ENCODE measurements at regions not wholly inside any gene's neighbourhood (a gene's known extent, or its start where the extent isn't known, plus 50 kb on each side); places are given as distances from the start of the nearest gene placed in this dataset.
A peak's percentile ranks its signal among the peaks of the same experiment; 100 is the strongest.
"Not testable (repeated sequence)": the region's sequence is repeated elsewhere in the genome, so short reads cannot be mapped to it uniquely, and the experiment has no call there.

GRCh38 chr21:16422702-16423101 is 692.9 kb downstream of the USP25 start:
- DNase-seq (ENCODE audit: low read depth, low spot score), result no peak
- in situ Hi-C loops (cut with HindIII; ENCODE audit: low pct_unique_long_range_greater_than_20kb, low sequenced_read_pairs), result no loop called here

- in situ Hi-C loops (cut with HindIII; ENCODE audit: low pct_unique_long_range_greater_than_20kb, low sequenced_read_pairs), result no loop called here
- no peak for DNase-seq (ENCODE audit: low read depth, low spot score)
Measured at GRCh38 chr21:16423921-16424320, 694.1 kb downstream of the USP25 start.

GRCh38 chr21:16424331-16424751 is 694.6 kb downstream of the USP25 start:
- DNase-seq (ENCODE audit: low read depth, low spot score), result peak; percentile 6
- in situ Hi-C loops (cut with HindIII; ENCODE audit: low pct_unique_long_range_greater_than_20kb, low sequenced_read_pairs), result no loop called here

- in situ Hi-C loops (cut with HindIII; ENCODE audit: low pct_unique_long_range_greater_than_20kb, low sequenced_read_pairs), result no loop called here
Measured at GRCh38 chr21:16425376-16425775, 695.6 kb downstream of the USP25 start.

GRCh38 chr21:16426936-16427335 is 697.2 kb downstream of the USP25 start:
- DNase-seq (ENCODE audit: low read depth, low spot score), result no peak
- in situ Hi-C loops (cut with HindIII; ENCODE audit: low pct_unique_long_range_greater_than_20kb, low sequenced_read_pairs), result no loop called here

More at GRCh38 chr21:16425376-16425775, 695.6 kb downstream of the USP25 start:
- no peak for DNase-seq (ENCODE audit: low read depth, low spot score)

- in situ Hi-C loops (cut with HindIII; ENCODE audit: low pct_unique_long_range_greater_than_20kb, low sequenced_read_pairs), result no loop called here
- no peak for DNase-seq (ENCODE audit: low read depth, low spot score)
Measured at GRCh38 chr21:16427587-16428087, 697.9 kb downstream of the USP25 start.

- in situ Hi-C loops (cut with HindIII; ENCODE audit: low pct_unique_long_range_greater_than_20kb, low sequenced_read_pairs), result no loop called here
Measured at GRCh38 chr21:16437586-16437985, 707.8 kb downstream of the USP25 start.

GRCh38 chr21:16438761-16439160 is 709.0 kb downstream of the USP25 start:
- in situ Hi-C loops (cut with HindIII; ENCODE audit: low pct_unique_long_range_greater_than_20kb, low sequenced_read_pairs), result no loop called here
- no peak for DNase-seq (ENCODE audit: low read depth, low spot score)

More at GRCh38 chr21:16437586-16437985, 707.8 kb downstream of the USP25 start:
- DNase-seq (ENCODE audit: low read depth, low spot score), result no peak

- DNase-seq (ENCODE audit: low read depth, low spot score), result no peak
- in situ Hi-C loops (cut with HindIII; ENCODE audit: low pct_unique_long_range_greater_than_20kb, low sequenced_read_pairs), result no loop called here
Measured at GRCh38 chr21:16441789-16442188, 712.0 kb downstream of the USP25 start.

- peak; percentile 53 for DNase-seq (ENCODE audit: low read depth, low spot score)
- in situ Hi-C loops (cut with HindIII; ENCODE audit: low pct_unique_long_range_greater_than_20kb, low sequenced_read_pairs), result no loop called here
Measured at GRCh38 chr21:16454399-16454798, 724.6 kb downstream of the USP25 start.

- no peak for DNase-seq (ENCODE audit: low read depth, low spot score)
- in situ Hi-C loops (cut with HindIII; ENCODE audit: low pct_unique_long_range_greater_than_20kb, low sequenced_read_pairs), result no loop called here
Measured at GRCh38 chr21:16455526-16455925, 725.7 kb downstream of the USP25 start.

GRCh38 chr21:16455978-16456377 is 726.2 kb downstream of the USP25 start:
- peak; percentile 34 for DNase-seq (ENCODE audit: low read depth, low spot score)
- in situ Hi-C loops (cut with HindIII; ENCODE audit: low pct_unique_long_range_greater_than_20kb, low sequenced_read_pairs), result no loop called here

- peak; percentile 22 for DNase-seq (ENCODE audit: low read depth, low spot score)
- in situ Hi-C loops (cut with HindIII; ENCODE audit: low pct_unique_long_range_greater_than_20kb, low sequenced_read_pairs), result no loop called here
Measured at GRCh38 chr21:16457498-16457897, 727.7 kb downstream of the USP25 start.

GRCh38 chr21:16460936-16461335 is 731.2 kb downstream of the USP25 start:
- in situ Hi-C loops (cut with HindIII; ENCODE audit: low pct_unique_long_range_greater_than_20kb, low sequenced_read_pairs), result no loop called here
- peak; percentile 15 for DNase-seq (ENCODE audit: low read depth, low spot score)

- DNase-seq (ENCODE audit: low read depth, low spot score); in situ Hi-C loops (cut with HindIII; ENCODE audit: low pct_unique_long_range_greater_than_20kb, low sequenced_read_pairs): not testable (repeated sequence)
Measured at GRCh38 chr21:16464211-16464889, 734.6 kb downstream of the USP25 start.

GRCh38 chr21:16468184-16468583 is 738.4 kb downstream of the USP25 start:
- in situ Hi-C loops (cut with HindIII; ENCODE audit: low pct_unique_long_range_greater_than_20kb, low sequenced_read_pairs), result no loop called here

GRCh38 chr21:16473988-16474387 is 744.2 kb downstream of the USP25 start:
- in situ Hi-C loops (cut with HindIII; ENCODE audit: low pct_unique_long_range_greater_than_20kb, low sequenced_read_pairs), result no loop called here
- DNase-seq (ENCODE audit: low read depth, low spot score), result peak; percentile 37

More at GRCh38 chr21:16468184-16468583, 738.4 kb downstream of the USP25 start:
- DNase-seq (ENCODE audit: low read depth, low spot score), result no peak

- in situ Hi-C loops (cut with HindIII; ENCODE audit: low pct_unique_long_range_greater_than_20kb, low sequenced_read_pairs), result no loop called here
- DNase-seq (ENCODE audit: low read depth, low spot score), result no peak
Measured at GRCh38 chr21:16476056-16476825, 746.5 kb downstream of the USP25 start.

- in situ Hi-C loops (cut with HindIII; ENCODE audit: low pct_unique_long_range_greater_than_20kb, low sequenced_read_pairs), result no loop called here
- no peak for DNase-seq (ENCODE audit: low read depth, low spot score)
Measured at GRCh38 chr21:16488042-16488441, 758.3 kb downstream of the USP25 start.

Measured in SK-MEL-5 (cell line).